SIG-M5 treated with dmso at 0.1 percent for 504 hours (cell line): ENCODE measurements at regions not wholly inside any gene's neighbourhood (a gene's known extent, or its start where the extent isn't known, plus 50 kb on each side); places are given as distances from the start of the nearest gene placed in this dataset.
"Not testable (repeated sequence)": the region's sequence is repeated elsewhere in the genome, so short reads cannot be mapped to it uniquely, and the experiment has no call there.

Experiments used
- DNase-seq: peaks from one replicate; lab custom pipeline; 2025; ENCODE audit not compliant: unreplicated experiment; lab: John Stamatoyannopoulos, UW

DNA sequence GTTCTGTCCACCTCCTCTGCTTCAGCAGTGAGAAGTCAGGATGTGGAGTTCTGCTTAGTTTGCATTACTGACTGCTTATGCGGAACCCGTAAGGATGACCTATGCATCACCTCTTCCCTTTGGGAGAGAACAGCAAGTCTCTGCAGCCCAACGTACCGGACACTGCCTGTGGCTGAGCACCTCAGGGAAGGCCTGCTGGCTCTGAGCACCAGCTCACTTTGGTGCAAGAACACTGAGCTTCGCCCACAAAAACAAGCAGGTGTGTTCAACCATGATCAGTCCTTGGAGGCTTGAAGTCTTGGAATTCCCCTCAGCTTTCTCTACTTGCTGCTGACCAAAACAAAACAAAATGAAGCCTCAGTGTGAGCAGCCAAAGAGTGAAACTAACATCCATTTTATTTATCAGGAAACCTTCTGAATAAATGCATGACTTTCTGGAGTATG lies 52.7 kb upstream of the NCK2 start:
- no peak for DNase-seq

DNA sequence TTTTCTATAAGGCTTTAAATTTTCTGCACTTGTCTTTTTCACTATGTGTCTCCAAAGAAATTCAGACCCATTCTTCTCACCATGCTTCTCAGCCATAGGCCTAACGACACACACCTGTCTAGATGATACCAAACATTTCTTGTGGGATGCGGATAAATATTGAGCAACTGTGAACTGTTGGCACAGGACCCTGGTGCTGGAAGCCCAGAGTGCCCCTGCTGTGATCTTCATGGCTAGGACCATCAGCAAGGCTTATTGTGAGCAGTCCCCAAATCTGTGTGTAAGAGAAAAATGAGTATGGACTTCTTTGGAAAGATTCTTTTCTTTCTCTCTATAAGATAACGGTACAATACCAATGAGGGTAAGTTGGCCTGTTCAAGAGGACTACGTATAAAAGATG lies 54.1 kb upstream of the NCK2 start:
- no peak for DNase-seq

DNA sequence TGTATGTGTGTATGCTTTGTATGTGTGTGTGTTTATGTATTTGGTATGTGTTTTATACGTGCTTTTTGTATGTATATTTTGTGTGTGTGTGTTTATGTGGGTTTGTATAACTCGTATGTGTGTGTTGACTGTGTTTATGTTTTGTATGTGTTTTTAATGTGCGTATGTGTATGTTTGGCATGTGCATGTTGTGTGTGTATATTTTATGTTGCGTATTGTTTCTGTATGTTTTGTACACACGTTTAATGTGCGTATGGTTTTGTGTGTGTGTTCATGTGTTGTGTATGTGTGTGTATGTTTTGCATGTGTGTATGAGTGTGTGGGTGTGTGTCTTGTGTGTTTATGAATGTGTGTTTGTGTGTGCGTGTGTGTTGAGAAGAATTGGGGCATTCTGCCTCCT lies 55.2 kb upstream of the NCK2 start:
- no peak for DNase-seq

DNA sequence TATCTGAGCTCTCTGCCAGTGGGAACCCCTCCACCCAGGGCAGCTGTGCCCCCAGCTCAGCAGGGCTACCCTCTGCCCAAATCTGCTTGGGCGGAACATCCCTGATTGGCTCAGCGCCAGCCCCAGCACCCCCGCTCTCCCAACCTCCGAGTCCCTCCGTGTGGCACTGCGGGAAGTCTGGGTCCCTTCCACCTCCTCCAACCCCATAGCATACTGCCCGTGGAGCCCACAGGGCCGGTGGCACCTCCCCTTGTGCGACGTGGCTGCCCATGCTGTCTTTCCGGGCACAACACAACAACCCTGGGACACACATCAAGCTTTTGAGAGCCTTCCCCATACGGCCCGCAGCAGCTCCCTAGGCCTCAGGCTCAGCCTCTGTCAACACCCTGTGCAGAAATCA lies 55.8 kb upstream of the NCK2 start:
- no peak for DNase-seq

DNA sequence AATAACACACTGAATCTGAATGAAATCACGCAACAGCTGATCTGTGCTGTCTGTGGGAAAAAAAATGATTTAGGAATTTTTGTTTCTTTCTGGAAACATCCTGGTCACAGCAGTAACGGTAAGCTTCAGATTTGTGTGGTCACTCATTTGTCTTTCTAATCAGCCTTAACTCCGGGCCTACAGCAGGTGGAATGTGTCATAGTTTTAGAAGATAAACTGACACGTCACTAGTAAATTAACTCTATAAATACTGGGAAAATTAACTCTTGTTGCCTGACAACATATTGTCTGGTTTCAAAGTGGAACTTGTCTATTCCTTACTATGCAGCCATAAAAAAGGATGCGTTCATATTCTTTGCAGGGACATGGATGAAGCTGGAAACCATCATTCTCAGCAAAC lies 58.1 kb upstream of the NCK2 start:
- DNase-seq, result no peak

DNA sequence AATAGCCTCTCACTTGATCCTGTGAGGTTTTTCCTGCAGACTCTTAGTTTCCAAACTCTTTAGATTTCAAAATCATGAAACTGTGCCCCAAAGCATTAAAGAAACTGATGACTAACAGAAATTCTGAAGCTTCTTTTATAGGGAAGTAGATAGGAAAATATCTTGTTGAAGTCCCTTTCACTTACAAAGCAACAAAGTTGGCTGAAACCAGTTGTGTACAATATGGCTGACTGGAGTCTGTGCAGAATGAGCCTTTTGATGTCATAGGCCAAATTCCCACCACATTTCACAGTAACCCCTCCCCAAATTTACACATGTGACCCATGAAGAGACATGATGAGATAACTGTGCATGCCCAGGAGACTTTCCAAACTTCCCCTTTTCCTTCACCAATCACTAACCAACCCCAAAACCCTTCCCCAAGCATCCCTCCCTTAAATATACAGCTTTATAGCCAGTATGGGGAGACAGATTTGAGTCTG lies 61.7 kb upstream of the NCK2 start:
- DNase-seq, result peak; percentile 43

DNA sequence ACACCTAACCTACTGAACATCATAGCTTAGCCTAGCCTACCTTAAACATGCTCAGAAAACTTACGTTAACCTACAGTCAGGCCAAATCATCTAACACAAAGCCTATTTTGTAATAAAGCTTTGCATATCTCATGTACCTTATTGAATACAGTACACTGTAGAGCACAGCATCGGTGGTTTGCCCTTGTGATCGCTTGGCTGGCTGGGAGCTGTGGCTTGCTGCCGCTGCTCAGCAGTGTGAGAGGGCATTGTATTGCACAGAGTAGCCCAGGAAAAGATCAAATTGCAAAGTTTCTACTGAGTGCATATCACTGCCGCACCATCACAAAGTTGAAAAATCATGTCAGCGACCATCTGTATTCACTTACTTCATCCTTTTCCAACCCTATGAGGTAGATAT lies 62.3 kb upstream of the NCK2 start:
- DNase-seq, result no peak

DNA sequence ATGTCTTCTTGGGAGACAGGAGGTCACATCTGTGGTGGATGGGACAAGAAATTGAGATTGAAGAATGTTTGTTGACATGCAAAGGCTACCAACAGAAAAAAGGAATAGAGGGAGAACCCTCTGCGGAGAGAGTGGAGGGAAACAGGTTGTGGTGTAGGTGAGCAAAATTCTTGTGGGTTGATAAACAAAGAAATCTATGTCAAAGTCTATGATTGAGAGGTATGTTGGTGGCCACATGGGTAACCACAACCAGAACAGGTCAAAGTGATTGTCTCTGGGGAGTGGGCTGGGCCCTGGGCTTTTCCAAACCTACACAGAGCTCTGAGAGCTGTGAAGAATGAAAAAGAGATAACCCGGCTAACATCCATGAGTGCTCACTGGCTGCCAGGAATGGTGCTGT lies 62.8 kb upstream of the NCK2 start:
- DNase-seq, result no peak

DNA sequence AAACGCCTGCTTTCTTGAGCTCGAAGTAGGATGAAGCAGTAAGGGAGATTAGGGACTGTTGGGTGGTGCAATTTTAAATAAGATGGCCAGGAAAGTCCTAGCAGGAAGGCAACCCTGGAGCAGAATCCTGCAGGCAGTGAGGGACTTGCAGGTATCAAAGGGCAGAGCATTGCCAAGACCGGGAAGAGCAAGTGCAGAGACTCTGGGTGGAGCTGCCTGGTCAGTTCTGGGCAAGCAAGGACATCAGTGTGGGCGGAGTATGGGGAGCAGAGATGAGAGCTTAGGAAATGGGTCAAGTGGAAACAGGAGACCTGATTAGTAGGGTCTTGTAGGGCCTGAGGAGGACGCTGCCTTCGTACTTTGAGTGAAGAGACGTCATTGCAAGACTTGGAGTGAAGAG lies 64.4 kb upstream of the NCK2 start:
- DNase-seq, result no peak

DNA sequence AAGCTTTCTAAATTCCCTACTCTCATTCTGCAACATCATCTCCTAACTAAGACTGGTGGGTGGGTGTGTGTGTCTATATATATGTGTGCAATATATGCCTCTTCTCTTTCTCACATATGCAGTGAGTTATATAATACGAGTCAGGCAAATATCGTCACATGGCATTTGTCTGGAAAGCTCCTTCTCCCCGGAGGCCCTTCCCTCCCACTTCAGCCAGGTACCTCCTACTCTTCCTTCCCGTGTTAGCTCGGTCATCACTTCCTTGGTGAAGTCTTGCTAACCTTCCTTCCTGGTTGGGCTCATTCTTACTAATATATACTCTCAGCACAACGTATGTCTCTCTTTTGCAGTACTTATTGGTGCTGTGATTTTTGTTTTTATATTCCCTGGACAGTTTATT lies 66.4 kb upstream of the NCK2 start:
- DNase-seq, result no peak

DNA sequence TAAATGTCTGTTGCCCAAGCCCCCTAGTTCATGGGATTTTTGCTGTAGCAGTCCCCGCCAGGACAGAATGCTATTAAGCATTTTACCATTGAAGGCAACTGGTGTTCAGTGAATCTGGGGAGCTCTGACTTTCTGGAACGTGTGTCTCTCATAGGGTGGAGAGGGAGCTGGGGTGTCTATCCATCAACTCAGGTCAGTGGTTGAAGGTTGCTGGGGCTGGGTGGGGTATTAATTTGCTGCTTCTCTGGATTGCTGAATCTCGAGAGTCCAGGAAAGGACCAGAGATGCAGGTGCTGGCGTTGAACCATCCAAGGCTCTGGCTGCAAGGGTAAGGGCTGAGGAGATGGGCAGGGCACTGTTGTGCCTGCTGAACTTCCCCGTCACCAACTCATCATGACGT lies 66.8 kb upstream of the NCK2 start:
- DNase-seq, result no peak

DNA sequence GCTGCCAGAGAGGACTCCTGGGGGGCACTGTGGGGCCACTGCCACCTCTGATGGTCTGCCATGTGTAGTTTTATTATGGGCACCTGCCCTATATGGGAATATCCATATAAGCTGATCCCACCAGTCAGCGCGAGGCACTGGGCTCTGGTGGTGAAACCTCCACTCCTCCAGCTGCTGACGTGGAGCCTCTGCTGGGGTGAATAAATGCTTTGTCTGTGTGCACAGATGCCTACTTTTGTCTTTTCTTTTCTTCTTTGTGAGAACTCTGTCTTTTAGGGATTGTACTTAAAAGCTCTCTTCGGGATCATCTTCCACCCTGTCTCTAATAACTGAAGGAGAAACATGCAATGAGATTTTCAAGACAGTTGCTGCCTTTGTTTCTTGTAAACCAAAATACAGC lies 68.9 kb upstream of the NCK2 start:
- DNase-seq, result no peak

DNA sequence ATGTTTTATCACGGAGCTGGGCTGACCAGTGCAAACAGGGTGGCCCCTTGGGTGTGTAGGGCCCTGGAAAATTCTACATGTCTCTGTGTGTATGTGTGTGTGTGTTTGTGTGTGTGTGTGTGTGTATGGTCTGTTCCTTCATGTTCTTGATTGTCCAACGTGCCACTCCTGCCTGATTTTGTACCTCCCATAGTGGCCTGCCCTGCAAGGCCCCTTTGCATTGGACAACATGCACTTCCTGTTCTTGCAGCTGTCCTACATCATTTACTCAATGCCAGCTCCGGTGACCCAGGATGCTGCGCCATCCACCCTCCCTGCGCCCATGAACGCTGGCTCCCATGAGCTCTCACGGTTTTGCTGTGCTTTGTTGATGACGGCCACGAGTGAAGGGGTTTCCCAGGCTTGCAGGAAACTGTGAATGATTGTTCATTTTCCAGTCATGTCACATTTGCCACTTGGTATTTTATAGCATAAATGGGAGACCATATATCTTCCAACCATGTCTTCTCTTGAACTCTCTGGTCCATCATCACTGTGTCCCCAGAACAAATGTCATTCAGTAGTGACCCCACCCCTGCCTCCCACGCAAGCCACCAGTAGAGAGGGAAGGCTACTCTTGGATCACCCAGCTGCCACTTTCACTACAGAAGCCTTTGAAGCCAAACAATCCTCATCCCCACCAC lies 69.7 kb upstream of the NCK2 start:
- DNase-seq, result no peak

DNA sequence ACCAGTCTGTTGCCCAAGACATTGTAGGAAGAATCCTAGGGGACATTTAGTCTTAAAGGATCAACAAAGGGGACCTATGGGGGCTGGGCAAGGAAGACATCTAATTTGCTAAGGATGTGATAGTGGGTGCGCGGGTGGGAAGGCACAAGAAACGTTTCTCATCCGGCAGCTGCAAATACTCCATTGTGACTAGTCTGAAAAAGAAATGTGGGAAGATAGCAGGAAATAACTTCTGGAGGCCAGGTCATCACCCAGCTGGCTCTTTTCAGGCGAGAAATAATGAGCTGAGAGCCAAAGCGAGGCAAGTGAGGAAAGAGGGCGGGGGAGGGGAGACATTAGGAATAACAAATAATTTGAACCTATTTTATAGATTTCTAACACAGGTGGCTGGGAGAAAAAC lies 70.3 kb upstream of the NCK2 start:
- DNase-seq, result no peak

DNA sequence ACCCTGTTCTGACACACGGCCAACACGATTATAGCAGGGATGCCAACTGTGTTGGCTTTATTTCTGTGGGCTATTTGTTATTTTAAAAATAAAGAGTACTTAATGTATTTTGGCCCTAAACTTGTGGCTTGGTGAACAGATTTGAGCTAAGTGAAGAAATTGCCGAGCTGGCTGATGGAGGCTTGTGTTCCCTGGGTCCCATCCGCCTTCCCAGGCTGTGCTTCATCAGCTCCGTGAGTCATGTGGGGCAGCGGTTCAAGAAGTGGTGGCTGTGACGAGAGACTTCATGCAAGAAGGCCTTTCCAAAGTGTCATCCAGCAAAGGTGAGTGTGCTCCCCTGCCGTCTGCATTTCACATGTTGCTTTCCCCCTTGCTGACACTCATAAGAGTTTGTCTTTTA lies 73.6 kb upstream of the NCK2 start:
- DNase-seq, result no peak

DNA sequence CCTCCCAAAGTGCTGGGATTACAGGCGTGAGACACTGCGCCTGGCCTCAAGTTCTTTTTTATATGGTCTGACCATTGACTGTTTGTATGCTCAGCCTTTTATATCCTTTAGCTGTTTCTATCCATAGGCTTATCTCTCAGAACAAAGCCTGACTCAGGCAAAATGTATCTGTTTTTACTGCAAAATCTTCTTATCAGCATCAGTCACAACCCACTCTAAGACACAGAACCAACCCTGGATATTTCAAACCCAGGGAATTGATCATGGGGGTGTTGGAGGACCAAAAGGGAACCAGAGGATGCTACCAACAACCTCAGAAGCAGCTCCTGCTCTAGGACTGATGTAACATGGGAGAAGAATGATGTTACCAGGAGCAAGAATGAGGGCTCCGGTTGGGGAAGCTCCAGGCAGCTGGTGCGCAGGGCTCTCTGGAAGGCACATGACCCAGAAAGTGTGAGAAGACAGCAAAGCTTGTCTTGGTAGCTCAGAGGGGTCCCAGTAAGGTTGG lies 75.3 kb upstream of the NCK2 start:
- no peak for DNase-seq

DNA sequence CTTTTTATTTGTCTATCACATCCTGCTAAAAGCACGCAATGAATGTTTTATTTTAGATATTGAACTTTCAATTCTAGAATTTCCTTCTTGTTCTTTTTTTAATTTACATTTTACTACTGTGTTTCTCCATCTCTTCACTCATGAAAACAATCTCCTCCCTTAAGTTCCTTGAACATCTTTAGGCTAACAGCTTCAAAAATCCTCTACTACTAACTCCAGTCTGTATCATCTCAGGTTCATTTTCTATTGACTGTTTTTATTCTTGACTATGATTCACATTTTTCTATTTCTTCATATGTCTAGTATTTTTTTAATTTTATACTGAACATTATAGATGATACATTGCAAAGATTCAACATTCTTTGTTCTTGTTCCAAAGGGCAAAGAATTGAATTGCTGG lies 79.2 kb upstream of the NCK2 start:
- DNase-seq, result no peak

DNA sequence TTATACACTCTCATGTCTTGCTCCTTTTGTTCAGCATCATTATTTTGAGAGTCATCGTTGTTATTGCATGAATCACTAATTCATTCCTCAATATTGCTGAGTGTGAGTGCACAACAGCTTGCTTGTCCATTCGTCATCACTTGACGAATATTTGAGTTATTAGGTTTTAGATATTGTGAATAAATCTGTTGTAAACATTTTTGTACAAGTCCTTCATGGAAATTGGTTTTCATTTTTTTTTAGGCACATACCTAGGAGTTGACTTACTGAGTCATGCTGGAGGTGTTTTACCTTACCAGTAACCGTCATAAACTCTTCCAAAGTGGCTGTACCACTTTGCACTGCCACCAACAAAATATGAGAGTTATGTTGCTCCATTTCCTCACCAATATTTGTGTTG lies 84.2 kb upstream of the NCK2 start:
- no peak for DNase-seq

DNA sequence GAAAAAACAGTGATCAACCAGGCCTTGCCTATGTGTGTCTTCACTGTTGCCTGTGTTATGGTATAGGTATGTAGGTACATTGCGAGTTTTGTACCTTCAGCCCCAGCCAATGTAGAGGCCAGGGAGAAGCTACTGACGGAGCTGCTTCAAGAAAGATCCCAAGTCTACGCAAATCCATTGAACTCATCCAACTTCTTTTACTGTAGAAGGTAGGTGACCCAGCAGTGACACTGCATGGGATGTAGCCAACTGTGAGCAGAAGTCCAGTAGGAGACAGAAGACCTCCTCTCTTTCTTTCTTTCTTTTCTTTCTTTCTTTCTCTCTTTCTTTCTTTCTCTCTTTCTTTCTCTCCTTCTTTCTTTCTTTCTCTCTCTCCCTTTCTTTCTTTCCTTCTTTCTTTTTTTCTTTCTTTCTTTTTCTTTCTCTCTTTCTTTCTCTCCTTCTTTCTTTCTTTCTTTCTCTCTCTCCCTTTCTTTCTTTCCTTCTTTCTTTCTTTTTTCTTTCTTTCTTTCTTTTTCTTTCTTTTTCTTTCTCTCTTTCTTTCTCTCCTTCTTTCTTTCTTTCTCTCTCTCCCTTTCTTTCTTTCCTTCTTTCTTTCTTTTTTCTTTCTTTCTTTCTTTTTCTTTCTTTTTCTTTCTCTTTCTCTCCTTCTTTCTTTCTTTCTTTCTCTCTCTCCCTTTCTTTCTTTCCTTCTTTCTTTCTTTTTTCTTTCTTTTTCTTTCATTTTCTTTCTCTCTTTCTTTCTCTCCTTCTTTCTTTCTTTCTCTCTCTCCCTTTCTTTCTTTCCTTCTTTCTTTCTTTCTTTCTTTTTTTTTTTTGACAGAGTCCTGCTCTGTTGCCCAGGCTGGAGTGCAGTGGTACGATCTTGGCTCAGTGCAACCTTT lies 88.7 kb upstream of the NCK2 start:
- not testable (repeated sequence) for DNase-seq

DNA sequence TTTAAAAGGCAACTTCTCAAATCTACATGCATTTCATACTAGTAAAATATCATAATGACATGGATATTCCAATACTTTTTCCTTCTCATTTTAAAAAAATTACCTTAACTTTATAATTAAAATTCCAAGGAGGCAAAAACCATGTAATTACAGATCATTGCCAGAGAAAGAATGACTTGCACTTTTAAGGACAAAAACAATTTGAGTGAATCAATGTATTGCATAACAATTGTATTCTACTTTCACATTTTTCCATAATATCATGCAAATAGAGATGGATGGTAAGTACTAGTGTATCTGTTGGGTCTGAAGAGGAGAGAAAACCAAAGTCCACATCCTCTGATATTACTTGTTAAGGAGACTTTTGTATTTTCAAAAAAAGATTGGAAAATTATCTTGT lies 89.5 kb upstream of the NCK2 start:
- DNase-seq, result no peak

DNA sequence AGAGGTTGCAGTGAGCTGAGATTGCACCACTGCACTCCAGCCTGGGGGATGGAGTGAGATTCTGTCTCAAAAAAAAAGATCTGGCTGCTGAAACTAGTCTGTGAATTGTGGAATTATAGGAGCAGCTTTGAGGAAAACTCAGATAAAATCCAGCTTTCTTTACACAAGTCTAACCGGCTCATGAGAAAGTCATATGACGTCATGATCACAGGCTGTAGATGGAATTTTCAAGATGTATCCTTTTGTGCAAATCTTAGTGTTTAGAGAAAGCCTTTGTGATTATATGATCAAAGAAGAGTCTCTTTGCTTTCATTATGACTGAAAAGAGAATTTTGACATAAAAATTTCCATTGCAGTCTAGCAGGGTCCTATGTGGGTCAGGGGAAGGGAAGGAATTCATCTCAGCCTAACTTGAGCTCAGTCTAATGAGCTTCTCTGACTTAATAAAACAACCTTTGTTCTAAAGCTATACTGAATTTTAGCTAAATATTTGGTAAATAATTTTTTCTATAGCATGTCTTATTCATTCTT lies 90.2 kb upstream of the NCK2 start:
- DNase-seq, result no peak

DNA sequence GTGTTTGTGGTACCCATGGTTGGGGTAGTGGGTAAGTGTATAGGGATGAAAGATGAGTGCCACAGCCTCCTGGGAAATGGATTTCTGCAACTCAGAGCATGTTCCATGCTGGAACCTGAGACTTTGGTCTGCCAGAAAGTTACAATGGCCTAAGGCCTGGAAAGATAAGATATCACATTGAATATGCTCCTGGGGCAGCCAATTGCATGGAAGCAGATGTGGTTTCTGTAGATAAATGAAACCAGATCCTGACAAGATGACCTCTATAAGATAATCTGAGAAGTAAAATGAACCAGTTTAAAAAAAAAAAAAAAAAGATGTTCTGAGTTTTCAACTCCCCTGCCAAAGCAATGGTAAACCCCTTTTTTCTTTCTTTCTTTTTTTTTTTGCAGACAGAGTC lies 91.4 kb upstream of the NCK2 start:
- no peak for DNase-seq
